UCSD-AML1 (cell line): ENCODE measurements at regions not wholly inside any gene's neighbourhood (a gene's known extent, or its start where the extent isn't known, plus 50 kb on each side); places are given as distances from the start of the nearest gene placed in this dataset.

ENCODE experiments used
- DNase-seq: peaks from one replicate; lab custom pipeline; 2025; ENCODE audit not compliant: unreplicated experiment; lab: John Stamatoyannopoulos, UW

GRCh38 chr20:8935878-8936277, 133.0 kb upstream of the PLCB4 start:
- no peak for DNase-seq

- DNase-seq, result no peak
Observed at GRCh38 chr20:8938532-8938931, 130.4 kb upstream of the PLCB4 start.

- no peak for DNase-seq
Observed at GRCh38 chr20:8940326-8940725, 128.6 kb upstream of the PLCB4 start.

- no peak for DNase-seq
Observed at GRCh38 chr20:8943631-8944030, 125.3 kb upstream of the PLCB4 start.

GRCh38 chr20:8946036-8946940, 122.6 kb upstream of the PLCB4 start:
- DNase-seq, result no peak

GRCh38 chr20:8948442-8949020, 120.4 kb upstream of the PLCB4 start:
- no peak for DNase-seq

GRCh38 chr20:8951164-8951563, 117.7 kb upstream of the PLCB4 start:
- no peak for DNase-seq

- no peak for DNase-seq
Observed at GRCh38 chr20:8952721-8953120, 116.2 kb upstream of the PLCB4 start.

GRCh38 chr20:8953300-8953699, 115.6 kb upstream of the PLCB4 start:
- no peak for DNase-seq

- DNase-seq, result no peak
Observed at GRCh38 chr20:8960241-8960640, 108.6 kb upstream of the PLCB4 start.

- no peak for DNase-seq
Observed at GRCh38 chr20:8963330-8963729, 105.6 kb upstream of the PLCB4 start.

GRCh38 chr20:8964959-8965562, 103.8 kb upstream of the PLCB4 start:
- no peak for DNase-seq

GRCh38 chr20:8967641-8968245, 101.1 kb upstream of the PLCB4 start:
- DNase-seq, result no peak

GRCh38 chr20:8969146-8969583, 99.7 kb upstream of the PLCB4 start:
- no peak for DNase-seq

GRCh38 chr20:8971669-8972316, 97.1 kb upstream of the PLCB4 start:
- DNase-seq, result no peak

GRCh38 chr20:8972963-8973705, 95.8 kb upstream of the PLCB4 start:
- no peak for DNase-seq

GRCh38 chr20:8974009-8974708, 94.7 kb upstream of the PLCB4 start:
- DNase-seq, result no peak

- DNase-seq, result no peak
Observed at GRCh38 chr20:8981482-8981881, 87.4 kb upstream of the PLCB4 start.

GRCh38 chr20:8983478-8984345, 85.2 kb upstream of the PLCB4 start:
- no peak for DNase-seq
